Glutamatergic neuron (in vitro differentiated cells): ENCODE measurements at regions not wholly inside any gene's neighbourhood (a gene's known extent, or its start where the extent isn't known, plus 50 kb on each side); places are given as distances from the start of the nearest gene placed in this dataset.

Experiments used
- DNase-seq: peaks from one replicate; pipeline ENCODE4 v3.0.0; 2022
- H3K27ac Mint-ChIP-seq: one replicate; pipeline ENCODE4 v1.8.0; 2020; ENCODE audit warnings: mild to moderate bottlenecking, mixed read lengths, inconsistent platforms; ENCODE audit not compliant: unreplicated experiment
- H3K27me3 Mint-ChIP-seq: one replicate; pipeline ENCODE4 v1.8.0; 2020; ENCODE audit warnings: mild to moderate bottlenecking, moderate library complexity, mixed read lengths, inconsistent platforms; ENCODE audit not compliant: unreplicated experiment
- H3K36me3 Mint-ChIP-seq: one replicate; pipeline ENCODE4 v1.8.0; 2020; ENCODE audit warnings: mild to moderate bottlenecking, mixed read lengths, inconsistent platforms; ENCODE audit not compliant: unreplicated experiment
- H3K4me1 Mint-ChIP-seq: one replicate; pipeline ENCODE4 v1.8.0; 2020; ENCODE audit warnings: mild to moderate bottlenecking, low read depth, mixed read lengths, inconsistent platforms; ENCODE audit not compliant: unreplicated experiment
- H3K4me3 Mint-ChIP-seq: one replicate; pipeline ENCODE4 v1.8.0; 2020; ENCODE audit warnings: mild to moderate bottlenecking, mixed read lengths, inconsistent platforms; ENCODE audit not compliant: unreplicated experiment
- H3K9me3 Mint-ChIP-seq: one replicate; pipeline ENCODE4 v1.8.0; 2020; ENCODE audit warnings: mild to moderate bottlenecking, moderate library complexity, mixed read lengths, inconsistent platforms; ENCODE audit not compliant: unreplicated experiment
- CTCF ChIP-seq: fragments of 200-600 bp; sonication (generic); IDR thresholded peaks from one replicate; pipeline ENCODE4 v1.5.0; 2021; ENCODE audit not compliant: partially characterized antibody, unreplicated experiment

GRCh38 chr1:81330521-81330920, 470.2 kb upstream of the ADGRL2 start:
- peaks cover 8% of the 10 kb centered on the region for H3K4me1 Mint-ChIP-seq
- no peak overlapping the region for H3K4me3 Mint-ChIP-seq
- DNase-seq: no peak
- no peak overlapping the region for H3K27ac Mint-ChIP-seq
- no peaks in the 10 kb centered on the region for H3K27me3 Mint-ChIP-seq
- H3K36me3 Mint-ChIP-seq: no peaks in the 10 kb centered on the region
- no peak for TF ChIP-seq CTCF
- H3K9me3 Mint-ChIP-seq: peaks cover 2% of the 10 kb centered on the region

- Mint-ChIP-seq H3K4me3 (no peak overlapping the region), H3K27ac (no peak overlapping the region), H3K9me3 (peaks cover 2% of the 10 kb centered on the region), H3K4me1 (peaks cover 5% of the 10 kb centered on the region), H3K27me3 (no peaks in the 10 kb centered on the region), H3K36me3 (no peaks in the 10 kb centered on the region)
- no peak for TF ChIP-seq CTCF
- DNase-seq: no peak
Measured at GRCh38 chr1:81330111-81330510, 470.6 kb upstream of the ADGRL2 start.

- peaks cover 2% of the 10 kb centered on the region for H3K9me3 Mint-ChIP-seq
- no peak overlapping the region for H3K4me3 Mint-ChIP-seq
- no peaks in the 10 kb centered on the region for H3K27me3 Mint-ChIP-seq
- DNase-seq: no peak
- no peaks in the 10 kb centered on the region for H3K36me3 Mint-ChIP-seq
- no peak for TF ChIP-seq CTCF
- peaks cover 5% of the 10 kb centered on the region for H3K4me1 Mint-ChIP-seq
- no peak overlapping the region for H3K27ac Mint-ChIP-seq
Measured at GRCh38 chr1:81329041-81329440, 471.7 kb upstream of the ADGRL2 start.

GRCh38 chr1:81327743-81328142, 473.0 kb upstream of the ADGRL2 start:
- Mint-ChIP-seq H3K27me3 (no peaks in the 10 kb centered on the region), H3K27ac (no peak overlapping the region), H3K36me3 (no peaks in the 10 kb centered on the region), H3K4me1 (peaks cover 5% of the 10 kb centered on the region), H3K9me3 (peaks cover 2% of the 10 kb centered on the region), H3K4me3 (no peak overlapping the region)
- DNase-seq: no peak
- TF ChIP-seq CTCF: no peak

GRCh38 chr1:81327103-81327710, 473.5 kb upstream of the ADGRL2 start:
- no peak for TF ChIP-seq CTCF
- Mint-ChIP-seq H3K36me3 (no peaks in the 10 kb centered on the region), H3K27me3 (no peaks in the 10 kb centered on the region), H3K27ac (no peak overlapping the region), H3K4me1 (peaks cover 5% of the 10 kb centered on the region), H3K9me3 (peaks cover 2% of the 10 kb centered on the region), H3K4me3 (no peak overlapping the region)
- no peak for DNase-seq
